T-helper 2 cell (primary cell): ENCODE measurements at regions not wholly inside any gene's neighbourhood (a gene's known extent, or its start where the extent isn't known, plus 50 kb on each side); places are given as distances from the start of the nearest gene placed in this dataset.
A peak's percentile ranks its signal among the peaks of the same experiment; 100 is the strongest.
"Not testable (repeated sequence)": the region's sequence is repeated elsewhere in the genome, so short reads cannot be mapped to it uniquely, and the experiment has no call there.

Experiments used
- DNase-seq, 5 experiments: peaks; one replicate each; pipeline versions ENCODE4 v3.0.0 to v3.0.0-alpha.2; 2012 to 2022

DNA sequence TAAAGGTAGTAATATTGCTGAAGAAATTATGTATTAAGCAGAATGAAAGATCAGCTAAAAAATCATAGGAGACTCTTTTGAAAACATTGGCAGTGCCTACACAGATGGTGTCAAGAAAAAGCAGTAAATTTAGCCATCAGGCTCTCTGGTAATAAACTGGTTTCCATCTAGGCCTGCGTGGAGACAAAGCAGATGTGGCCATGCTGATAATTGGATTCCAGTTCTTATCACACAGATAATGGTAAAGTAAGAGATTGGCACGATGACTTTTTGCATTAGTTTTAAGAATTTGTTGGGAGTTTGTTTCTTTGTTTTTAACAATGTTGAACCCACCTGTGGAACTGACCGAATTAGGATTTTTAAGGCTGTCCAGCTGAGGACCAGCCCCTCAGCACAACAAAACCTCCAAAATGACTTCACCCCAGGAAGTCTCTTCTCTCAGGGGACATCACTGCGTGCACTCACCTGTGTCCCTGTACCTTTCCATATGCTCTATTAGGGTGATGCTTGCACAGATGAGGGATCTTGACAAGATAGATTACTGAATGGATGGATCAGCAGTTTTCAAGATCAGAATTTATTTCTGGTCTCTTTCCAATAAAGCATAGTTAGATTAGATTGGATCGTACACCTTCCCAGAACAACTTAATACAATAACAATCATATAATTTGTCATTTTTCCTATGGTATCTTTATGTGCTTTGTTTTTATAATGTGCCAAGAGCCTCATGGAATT lies 69.1 kb upstream of the DNAJC10 start:
- DNase-seq = no peak

- DNase-seq = no peak
Measured at GRCh38 chr2:182647499-182647787, 68.6 kb upstream of the DNAJC10 start.

DNA sequence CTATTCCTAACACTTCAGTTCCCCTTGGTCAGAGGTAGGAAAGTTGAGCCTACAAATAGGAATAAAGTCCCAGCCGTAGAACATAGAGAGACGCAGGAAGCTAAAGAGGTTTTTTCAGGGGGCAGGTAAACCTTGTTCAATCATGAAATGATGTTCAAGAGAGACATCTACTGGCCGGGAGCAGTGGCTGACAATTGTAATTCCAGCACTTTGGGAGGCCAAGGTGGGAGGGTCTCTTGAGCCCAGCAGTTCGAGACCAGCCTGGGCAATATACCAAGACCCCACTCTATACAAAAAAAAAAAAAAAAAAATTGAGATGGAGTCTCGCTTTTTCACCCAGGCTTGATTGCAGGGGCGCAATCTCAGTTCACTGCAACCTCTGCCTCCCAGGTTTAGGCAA lies 66.7 kb upstream of the DNAJC10 start:
- peak in 1 of 5 experiments; percentile 9 for DNase-seq

DNA sequence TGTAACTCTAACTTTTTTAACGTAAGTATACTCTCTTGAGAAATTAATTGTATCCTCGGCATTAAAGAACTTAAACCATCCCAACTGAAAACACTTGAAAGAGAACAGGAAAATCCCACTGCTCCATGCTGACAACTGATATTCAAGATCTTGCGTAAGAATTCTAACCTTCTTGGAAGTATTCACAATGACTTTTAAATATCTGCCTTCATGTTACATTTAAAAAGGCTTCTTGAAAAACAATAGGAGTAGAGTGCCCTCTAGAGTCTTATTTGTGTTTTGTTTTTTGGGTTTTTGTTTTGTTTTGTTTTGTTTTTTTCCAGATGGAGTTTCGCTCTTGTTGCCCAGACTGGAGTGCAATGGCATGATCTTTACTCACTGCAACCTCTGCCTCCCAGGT lies 65.4 kb upstream of the DNAJC10 start:
- peak in 1 of 5 experiments; percentile 35 for DNase-seq

DNA sequence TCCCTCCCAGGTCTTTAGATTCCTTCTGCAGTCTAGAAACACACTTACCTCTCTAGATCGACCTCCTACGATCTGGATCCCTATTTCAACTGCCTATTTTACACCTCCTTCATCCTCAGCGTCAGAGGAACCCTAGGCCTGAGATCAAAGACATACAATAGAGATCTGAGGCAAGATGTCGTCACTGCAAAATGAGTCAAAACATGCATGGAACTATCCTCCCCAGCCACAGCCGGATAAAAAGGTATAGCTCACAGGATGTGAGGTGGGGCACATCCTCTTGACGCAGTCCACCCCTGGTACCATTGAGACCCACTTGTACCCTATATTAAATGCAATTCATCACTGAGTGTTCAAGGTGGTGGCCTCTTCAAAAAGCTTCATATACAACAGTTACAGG lies 63.7 kb upstream of the DNAJC10 start:
- DNase-seq = peak in 1 of 5 experiments; percentile 86

DNA sequence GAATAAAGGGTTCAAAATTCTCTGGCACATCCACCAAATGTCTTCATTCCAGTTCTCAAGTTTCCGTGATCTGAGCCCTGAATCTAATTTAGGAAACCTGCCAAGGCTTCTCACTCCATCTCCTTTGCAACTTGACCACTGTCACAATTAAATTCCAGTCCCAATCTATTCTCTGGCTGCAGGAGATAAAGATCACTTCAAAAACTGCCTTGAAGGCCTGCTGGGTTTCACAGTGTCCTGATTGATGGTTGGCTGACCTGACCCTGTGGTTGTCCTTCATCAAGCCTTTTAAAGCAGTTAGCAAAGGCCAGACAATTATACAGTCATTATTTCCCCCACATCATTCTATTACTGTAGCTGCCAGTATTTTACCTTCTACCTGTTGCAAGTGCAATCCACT lies 60.3 kb upstream of the DNAJC10 start:
- no peak for DNase-seq

GRCh38 chr2:182664212-182664611 lies 51.8 kb upstream of the DNAJC10 start:
- no peak for DNase-seq

- not testable (repeated sequence) for DNase-seq
Measured at GRCh38 chr2:182665500-182665899, 50.6 kb upstream of the DNAJC10 start.
